ENCODE measurements at regions not wholly inside any gene's neighbourhood (a gene's known extent, or its start where the extent isn't known, plus 50 kb on each side); places are given as distances from the start of the nearest gene placed in this dataset.

GRCh38 chr13:57314897-57315520 is 148.0 kb downstream of the PRR20E start:
- TF ChIP-seq CTCF (IDR thresholded peaks at IDR 0.05; ENCODE audit: unreplicated experiment): no peak
- BruUV-seq (replicated peaks): no TSS peak
- ChIA-PET POLR2A (no interaction called here), CTCF (no interaction called here)
- H3K4me1 Mint-ChIP-seq (ENCODE audit: insufficient read depth, unreplicated experiment): no peaks in the 10 kb centered on the region
- H3K27ac Mint-ChIP-seq (ENCODE audit: low read depth, unreplicated experiment): no peak overlapping the region
- H3K4me3 Mint-ChIP-seq (ENCODE audit: unreplicated experiment): no peak overlapping the region
- no peaks in the 10 kb centered on the region for H3K36me3 Mint-ChIP-seq (ENCODE audit: insufficient read depth, unreplicated experiment)
- H3K9me3 Mint-ChIP-seq (ENCODE audit: unreplicated experiment): no peaks in the 10 kb centered on the region
- intact Hi-C loops (cut with micrococcal nuclease): no loop called here
- H3K27me3 Mint-ChIP-seq (ENCODE audit: insufficient read depth, unreplicated experiment): no peaks in the 10 kb centered on the region
- DNase-seq (ENCODE audit: unreplicated experiment): no peak

- intact Hi-C loops (cut with micrococcal nuclease): no loop called here
- Mint-ChIP-seq H3K27ac (ENCODE audit: low read depth, unreplicated experiment) (peak overlapping the region; percentile 49), H3K4me1 (ENCODE audit: insufficient read depth, unreplicated experiment) (no peaks in the 10 kb centered on the region), H3K4me3 (ENCODE audit: unreplicated experiment) (no peak overlapping the region), H3K9me3 (ENCODE audit: unreplicated experiment) (no peaks in the 10 kb centered on the region), H3K27me3 (ENCODE audit: insufficient read depth, unreplicated experiment) (no peaks in the 10 kb centered on the region), H3K36me3 (ENCODE audit: insufficient read depth, unreplicated experiment) (no peaks in the 10 kb centered on the region)
- no peak for TF ChIP-seq CTCF (IDR thresholded peaks at IDR 0.05; ENCODE audit: unreplicated experiment)
- CTCF ChIA-PET: no interaction called here
- no peak for DNase-seq (ENCODE audit: unreplicated experiment)
- BruUV-seq (replicated peaks): no TSS peak
- POLR2A ChIA-PET: no interaction called here
Observed at GRCh38 chr13:57326532-57326931, 159.5 kb downstream of the PRR20E start.

GRCh38 chr13:57340878-57341277 is 173.9 kb downstream of the PRR20E start:
- Mint-ChIP-seq H3K4me1 (ENCODE audit: insufficient read depth, unreplicated experiment) (no peaks in the 10 kb centered on the region), H3K4me3 (ENCODE audit: unreplicated experiment) (no peak overlapping the region), H3K36me3 (ENCODE audit: insufficient read depth, unreplicated experiment) (no peaks in the 10 kb centered on the region), H3K9me3 (ENCODE audit: unreplicated experiment) (peaks cover 7% of the 10 kb centered on the region), H3K27ac (ENCODE audit: low read depth, unreplicated experiment) (no peak overlapping the region), H3K27me3 (ENCODE audit: insufficient read depth, unreplicated experiment) (no peaks in the 10 kb centered on the region)
- intact Hi-C loops (cut with micrococcal nuclease): no loop called here
- no peak for DNase-seq (ENCODE audit: unreplicated experiment)
- ChIA-PET POLR2A (no interaction called here), CTCF (interaction anchor here (0.6 kb wide), 1 partner anchor 9 kb away, joined by 3 read pairs; no protein-coding TSS in a partner anchor)
- no peak for TF ChIP-seq CTCF (IDR thresholded peaks at IDR 0.05; ENCODE audit: unreplicated experiment)
- no TSS peak for BruUV-seq (replicated peaks)

- TF ChIP-seq CTCF (IDR thresholded peaks at IDR 0.05; ENCODE audit: unreplicated experiment): no peak
- ChIA-PET POLR2A (no interaction called here), CTCF (no interaction called here)
- Mint-ChIP-seq H3K27me3 (ENCODE audit: insufficient read depth, unreplicated experiment) (no peaks in the 10 kb centered on the region), H3K36me3 (ENCODE audit: insufficient read depth, unreplicated experiment) (no peaks in the 10 kb centered on the region), H3K9me3 (ENCODE audit: unreplicated experiment) (no peaks in the 10 kb centered on the region), H3K4me1 (ENCODE audit: insufficient read depth, unreplicated experiment) (no peaks in the 10 kb centered on the region), H3K27ac (ENCODE audit: low read depth, unreplicated experiment) (no peak overlapping the region), H3K4me3 (ENCODE audit: unreplicated experiment) (no peak overlapping the region)
- no TSS peak for BruUV-seq (replicated peaks)
- intact Hi-C loops (cut with micrococcal nuclease): no loop called here
- DNase-seq (ENCODE audit: unreplicated experiment): no peak
Observed at GRCh38 chr13:57345526-57345925, 178.5 kb downstream of the PRR20E start.
